GM12875 (cell line): ENCODE measurements at regions not wholly inside any gene's neighbourhood (a gene's known extent, or its start where the extent isn't known, plus 50 kb on each side); places are given as distances from the start of the nearest gene placed in this dataset.

Experiments
- H3K4me3 ChIP-seq: one replicate; pipeline ENCODE4 v1.5.1; 2011; ENCODE audit warnings: low read depth, low read length, control low read depth
- TF ChIP-seq, protein P1 (sequence below): IDR thresholded peaks from 2 replicates; pipeline ENCODE4 v1.5.1; 2011; ENCODE audit warnings: low read depth, mild to moderate bottlenecking, control low read depth, inconsistent platforms, low read length, moderate library complexity, borderline replicate concordance; ENCODE audit not compliant: insufficient read depth

DNA sequence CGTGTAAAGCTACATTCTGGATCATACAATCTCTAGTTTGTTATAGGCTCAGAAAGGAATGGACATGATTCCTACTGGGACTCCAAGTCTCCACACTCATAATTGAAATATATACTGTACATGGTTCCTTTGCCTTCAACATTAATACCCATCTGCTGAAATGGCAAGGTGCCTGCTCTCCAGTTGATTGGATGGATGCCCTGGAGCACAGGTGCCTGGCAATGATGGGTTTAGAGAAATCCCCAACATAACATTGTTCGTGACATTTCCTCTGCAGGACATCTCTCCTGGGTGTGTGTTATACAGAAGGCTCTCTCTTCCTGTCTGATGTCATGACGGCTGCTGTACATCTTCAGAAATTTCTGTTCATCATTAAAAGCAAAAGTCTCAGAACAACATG is 449.7 kb upstream of the CWC22 start:
- H3K4me3 ChIP-seq, result no peak overlapping the region
- TF ChIP-seq, protein P1, sequence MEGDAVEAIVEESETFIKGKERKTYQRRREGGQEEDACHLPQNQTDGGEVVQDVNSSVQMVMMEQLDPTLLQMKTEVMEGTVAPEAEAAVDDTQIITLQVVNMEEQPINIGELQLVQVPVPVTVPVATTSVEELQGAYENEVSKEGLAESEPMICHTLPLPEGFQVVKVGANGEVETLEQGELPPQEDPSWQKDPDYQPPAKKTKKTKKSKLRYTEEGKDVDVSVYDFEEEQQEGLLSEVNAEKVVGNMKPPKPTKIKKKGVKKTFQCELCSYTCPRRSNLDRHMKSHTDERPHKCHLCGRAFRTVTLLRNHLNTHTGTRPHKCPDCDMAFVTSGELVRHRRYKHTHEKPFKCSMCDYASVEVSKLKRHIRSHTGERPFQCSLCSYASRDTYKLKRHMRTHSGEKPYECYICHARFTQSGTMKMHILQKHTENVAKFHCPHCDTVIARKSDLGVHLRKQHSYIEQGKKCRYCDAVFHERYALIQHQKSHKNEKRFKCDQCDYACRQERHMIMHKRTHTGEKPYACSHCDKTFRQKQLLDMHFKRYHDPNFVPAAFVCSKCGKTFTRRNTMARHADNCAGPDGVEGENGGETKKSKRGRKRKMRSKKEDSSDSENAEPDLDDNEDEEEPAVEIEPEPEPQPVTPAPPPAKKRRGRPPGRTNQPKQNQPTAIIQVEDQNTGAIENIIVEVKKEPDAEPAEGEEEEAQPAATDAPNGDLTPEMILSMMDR, result no peak

DNA sequence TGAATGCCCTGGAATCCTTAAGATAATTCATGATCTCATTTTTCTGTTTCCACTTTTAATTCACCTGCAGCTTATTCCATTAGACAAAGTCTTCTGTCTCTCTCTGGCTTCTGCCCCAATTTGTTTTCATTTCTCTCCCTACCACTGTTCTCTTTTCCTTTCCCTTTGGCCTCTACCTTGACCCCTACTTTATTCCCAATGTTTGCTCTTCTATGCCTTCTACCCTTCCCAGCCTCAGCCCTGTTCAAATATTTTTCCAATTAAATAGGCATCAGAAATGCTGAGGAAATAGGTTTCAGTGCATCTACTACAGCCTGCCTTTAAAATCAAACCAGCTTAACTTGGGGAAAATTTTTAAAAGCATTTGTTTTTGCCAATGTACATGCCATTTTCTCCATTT is 443.7 kb upstream of the CWC22 start:
- no peak overlapping the region for H3K4me3 ChIP-seq
- TF ChIP-seq, protein P1, result no peak

DNA sequence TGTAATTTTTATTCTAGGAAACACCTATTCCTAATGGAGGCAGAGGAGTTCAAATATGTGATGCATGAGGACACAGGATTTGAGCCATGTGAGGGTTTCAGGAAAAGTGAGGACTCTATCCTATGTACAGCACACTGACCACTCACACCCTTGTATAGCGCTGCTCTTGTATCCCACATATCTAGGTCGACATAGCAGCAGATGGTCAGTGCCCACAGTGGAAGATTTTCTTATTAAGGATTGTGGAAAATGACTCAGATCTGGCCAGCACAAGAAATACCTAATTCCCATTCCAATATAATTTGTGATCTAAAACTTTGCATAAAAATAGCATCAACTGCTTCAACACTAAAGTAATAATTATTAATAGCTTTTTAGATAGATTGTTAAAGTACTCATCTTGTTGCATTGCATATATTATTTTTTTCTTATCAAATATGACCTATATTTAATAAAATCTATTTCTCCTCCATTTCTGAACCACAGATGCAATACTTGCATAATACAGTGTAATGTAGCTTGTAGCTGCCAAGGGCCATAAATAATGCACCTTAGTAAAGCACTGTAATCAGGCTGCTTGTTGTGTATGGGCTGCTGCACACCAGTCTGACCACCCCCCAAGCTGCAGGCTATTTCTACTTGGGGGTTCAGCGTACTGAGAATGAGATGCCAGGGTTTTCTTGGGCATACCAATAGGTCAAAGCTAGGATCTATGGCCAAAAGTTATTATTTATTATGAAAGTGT is 442.2 kb upstream of the CWC22 start:
- no peak overlapping the region for H3K4me3 ChIP-seq
- TF ChIP-seq, protein P1, result no peak

DNA sequence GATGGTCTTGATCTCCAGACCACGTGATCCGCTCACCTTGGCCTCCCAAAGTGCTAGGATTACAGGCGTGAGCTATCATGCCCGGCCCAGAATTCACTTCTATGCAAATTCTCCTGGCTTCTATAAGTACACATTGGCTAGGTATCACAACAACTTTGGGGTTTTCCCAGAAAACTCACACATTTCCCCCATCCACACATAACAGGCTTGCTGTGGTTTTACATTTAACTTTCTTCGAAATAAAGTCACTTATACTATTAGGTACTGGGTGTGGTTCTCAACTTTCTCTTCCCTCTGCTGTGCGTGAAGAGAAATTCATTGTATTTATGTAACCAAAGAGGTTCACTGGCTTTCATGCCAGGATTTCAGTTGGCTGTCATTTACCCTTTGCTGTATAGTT is 439.4 kb upstream of the CWC22 start:
- no peak overlapping the region for H3K4me3 ChIP-seq
- TF ChIP-seq, protein P1, result no peak

DNA sequence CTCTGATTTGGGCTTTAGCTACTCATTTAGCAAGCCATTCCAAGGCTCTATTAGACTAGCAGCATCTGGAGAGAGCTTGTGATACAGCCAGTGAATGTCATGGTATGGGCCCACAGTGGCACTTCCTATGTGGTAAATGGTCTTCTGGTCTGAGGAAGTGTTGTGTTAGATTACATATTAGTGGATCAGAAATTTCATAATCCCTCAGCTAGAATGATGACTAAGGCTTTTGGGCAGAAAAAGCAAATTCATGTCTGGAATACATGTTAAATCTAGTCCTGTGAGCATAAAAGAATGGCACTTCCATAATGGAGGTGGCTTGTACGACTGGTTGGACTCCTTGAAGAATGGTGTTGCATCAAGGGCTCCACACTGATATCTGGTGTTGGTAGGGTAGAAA is 436.8 kb upstream of the CWC22 start:
- TF ChIP-seq, protein P1, result no peak
- H3K4me3 ChIP-seq, result no peak overlapping the region

DNA sequence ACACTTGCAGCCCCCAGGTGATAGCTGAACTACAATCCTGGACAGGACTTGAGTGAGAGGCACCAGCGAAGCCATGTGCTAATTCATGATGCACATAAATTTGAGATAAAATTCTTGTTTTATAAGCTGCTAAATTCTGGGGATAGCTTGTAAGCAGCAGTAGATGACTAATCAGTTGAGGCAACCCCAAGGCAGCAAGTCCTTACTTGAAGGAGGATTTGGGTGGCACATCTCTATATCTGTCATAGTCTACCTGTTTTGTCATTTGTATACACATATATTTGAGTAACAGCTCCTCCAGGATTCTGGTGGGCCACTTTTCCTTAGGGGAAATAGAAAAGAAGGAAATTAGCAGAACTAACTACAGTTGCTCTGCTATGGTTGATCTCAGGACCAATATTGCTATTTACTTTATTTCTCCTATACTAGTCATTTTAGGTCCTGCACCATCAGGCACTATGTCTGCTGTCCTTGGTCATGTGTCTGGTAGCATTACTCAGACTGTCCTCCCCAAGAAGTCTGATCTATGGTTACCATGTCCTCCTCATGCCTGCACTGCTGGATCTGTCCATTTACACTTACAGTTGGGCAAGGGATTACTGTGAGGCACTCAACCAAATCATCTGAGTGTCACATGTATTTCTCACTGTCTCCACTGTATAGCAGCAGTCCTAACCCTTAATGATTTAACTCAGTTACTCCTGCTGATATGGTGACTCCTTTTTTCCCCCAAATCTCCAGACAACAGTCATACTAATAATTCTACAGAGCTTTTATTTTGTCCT is 436.0 kb upstream of the CWC22 start:
- TF ChIP-seq, protein P1, result no peak
- H3K4me3 ChIP-seq, result no peak overlapping the region

DNA sequence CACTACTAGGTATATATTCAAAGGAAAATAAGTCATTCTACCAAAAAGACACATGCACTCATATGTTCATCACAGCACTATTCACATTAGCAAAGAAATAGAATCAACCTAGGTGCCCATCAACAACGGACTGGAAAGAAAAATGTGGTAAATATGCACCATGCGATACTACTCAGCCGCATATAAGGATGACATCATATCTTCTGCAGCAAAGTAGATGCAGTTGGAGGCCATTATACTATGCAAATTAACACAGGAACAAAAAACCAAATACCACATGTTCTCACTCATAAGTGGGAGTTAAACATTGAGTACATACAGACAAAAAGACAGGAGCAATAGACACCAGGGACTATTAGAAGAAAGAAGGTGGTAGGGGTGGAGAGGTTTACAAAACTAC is 412.1 kb upstream of the CWC22 start:
- TF ChIP-seq, protein P1, result no peak
- no peak overlapping the region for H3K4me3 ChIP-seq
